ENCODE measurements at regions not wholly inside any gene's neighbourhood (a gene's known extent, or its start where the extent isn't known, plus 50 kb on each side); places are given as distances from the start of the nearest gene placed in this dataset.

GRCh38 chr6:14644381-14644780, 526.8 kb downstream of the CD83 start:
- no peak for DNase-seq

- no peak for DNase-seq
These were observed 527.6 kb downstream of the CD83 start for GRCh38 chr6:14645221-14645620.

- DNase-seq: no peak
These were observed 528.3 kb downstream of the CD83 start for GRCh38 chr6:14645841-14646240.

- DNase-seq: no peak
These were observed 528.8 kb downstream of the CD83 start for GRCh38 chr6:14646371-14646770.

- no peak for DNase-seq
These were observed 529.8 kb downstream of the CD83 start for GRCh38 chr6:14647357-14647756.

- no peak for DNase-seq
These were observed 535.0 kb downstream of the CD83 start for GRCh38 chr6:14652536-14652935.

GRCh38 chr6:14655201-14656061, 537.9 kb downstream of the CD83 start:
- no peak for DNase-seq

- DNase-seq: no peak
These were observed 538.5 kb downstream of the CD83 start for GRCh38 chr6:14656078-14656521.

- DNase-seq: no peak
These were observed 539.1 kb downstream of the CD83 start for GRCh38 chr6:14656649-14657048.

GRCh38 chr6:14658030-14658429, 540.5 kb downstream of the CD83 start:
- DNase-seq: no peak

GRCh38 chr6:14658886-14659561, 541.5 kb downstream of the CD83 start:
- no peak for DNase-seq

- DNase-seq: no peak
These were observed 542.3 kb downstream of the CD83 start for GRCh38 chr6:14659841-14660240.

- no peak for DNase-seq
These were observed 543.4 kb downstream of the CD83 start for GRCh38 chr6:14660806-14661579.

- no peak for DNase-seq
These were observed 544.1 kb downstream of the CD83 start for GRCh38 chr6:14661691-14662090.

GRCh38 chr6:14664112-14664601, 546.6 kb downstream of the CD83 start:
- no peak for DNase-seq

GRCh38 chr6:14664621-14665315, 547.2 kb downstream of the CD83 start:
- DNase-seq: no peak

GRCh38 chr6:14665827-14666724, 548.5 kb downstream of the CD83 start:
- DNase-seq: no peak

- no peak for DNase-seq
These were observed 553.2 kb downstream of the CD83 start for GRCh38 chr6:14670806-14671205.

GRCh38 chr6:14671261-14671681, 553.7 kb downstream of the CD83 start:
- no peak for DNase-seq

- no peak for DNase-seq
These were observed 554.4 kb downstream of the CD83 start for GRCh38 chr6:14671937-14672336.

GRCh38 chr6:14673201-14673600, 555.6 kb downstream of the CD83 start:
- no peak for DNase-seq

All from occipital lobe (tissue), 1 donor.